Neural progenitor cell (in vitro differentiated cells): ENCODE measurements at regions not wholly inside any gene's neighbourhood (a gene's known extent, or its start where the extent isn't known, plus 50 kb on each side); places are given as distances from the start of the nearest gene placed in this dataset.

ENCODE experiments used
- DNase-seq: peaks from one replicate; pipeline ENCODE4 v3.0.0-alpha.2; 2016; ENCODE audit warnings: low spot score
- H2AFZ ChIP-seq: fragments of 200-600 bp; sonication (generic); replicated peaks from 2 replicates; pipeline ENCODE4 v1.6.1; 2016; ENCODE audit warnings: antibody characterized with exemption
- H3F3A ChIP-seq: fragments of 200-600 bp; sonication (generic); 2 replicates; pipeline ENCODE4 v1.6.1; 2016; ENCODE audit warnings: antibody characterized with exemption, low read depth
- H3K27ac ChIP-seq: fragments of 200-600 bp; sonication (generic); 2 replicates; pipeline ENCODE4 v1.5.1; 2016; ENCODE audit warnings: mild to moderate bottlenecking
- H3K27me3 ChIP-seq: fragments of 200-600 bp; sonication (generic); 2 replicates; pipeline ENCODE4 v1.6.1; 2016; ENCODE audit warnings: mild to moderate bottlenecking, moderate library complexity
- H3K36me3 ChIP-seq: fragments of 200-600 bp; sonication (generic); 2 replicates; pipeline ENCODE4 v1.5.1; 2016
- H3K4me1 ChIP-seq: fragments of 200-600 bp; sonication (generic); 2 replicates; pipeline ENCODE4 v1.6.1; 2016; ENCODE audit warnings: mixed run types
- H3K4me2 ChIP-seq: fragments of 200-600 bp; sonication (generic); 2 replicates; pipeline ENCODE4 v1.6.1; 2016
- H3K4me3 ChIP-seq: fragments of 200-600 bp; sonication (generic); 2 replicates; pipeline ENCODE4 v1.5.1; 2016
- H3K79me2 ChIP-seq: fragments of 200-600 bp; sonication (generic); 2 replicates; pipeline ENCODE4 v1.6.1; 2016; ENCODE audit warnings: low read depth
- H3K9ac ChIP-seq: fragments of 200-600 bp; sonication (generic); 2 replicates; pipeline ENCODE4 v1.6.1; 2016
- H3K9me3 ChIP-seq: fragments of 200-600 bp; sonication (generic); 2 replicates; pipeline ENCODE4 v1.5.1; 2016; ENCODE audit warnings: low read depth
- H4K20me1 ChIP-seq: fragments of 200-600 bp; sonication (generic); 2 replicates; pipeline ENCODE4 v1.6.1; 2016; ENCODE audit warnings: low read depth
- H3K27ac Mint-ChIP-seq: 3 replicates; pipeline ENCODE4 v1.8.0; 2021; ENCODE audit warnings: mixed read lengths
- H3K27me3 Mint-ChIP-seq: 2 replicates; pipeline ENCODE4 v1.8.0; 2022; ENCODE audit warnings: low read depth, mild to moderate bottlenecking, inconsistent platforms, moderate library complexity, mixed read lengths; ENCODE audit not compliant: insufficient read depth
- H3K36me3 Mint-ChIP-seq: 3 replicates; pipeline ENCODE4 v1.8.0; 2021; ENCODE audit warnings: mixed read lengths
- H3K4me1 Mint-ChIP-seq: 3 replicates; pipeline ENCODE4 v1.8.0; 2021; ENCODE audit warnings: mixed read lengths
- H3K4me3 Mint-ChIP-seq: 3 replicates; pipeline ENCODE4 v1.8.0; 2021; ENCODE audit warnings: mild to moderate bottlenecking, moderate library complexity, mixed read lengths
- H3K9me3 Mint-ChIP-seq: 3 replicates; pipeline ENCODE4 v1.8.0; 2020; ENCODE audit warnings: mixed read lengths
- CTCF ChIP-seq: fragments of 200-600 bp; sonication (generic); IDR thresholded peaks from 2 replicates; pipeline ENCODE4 v1.5.1; 2017; ENCODE audit warnings: antibody characterized with exemption, mild to moderate bottlenecking
- EZH2 ChIP-seq: fragments of 200-600 bp; sonication (generic); IDR thresholded peaks from 2 replicates; pipeline ENCODE4 v1.6.1; 2017; ENCODE audit warnings: antibody characterized with exemption, mild to moderate bottlenecking, moderate library complexity
- EZH2phosphoT487 ChIP-seq: fragments of 200-600 bp; sonication (generic); IDR thresholded peaks from 2 replicates; pipeline ENCODE4 v1.6.1; 2017; ENCODE audit warnings: antibody characterized with exemption

GRCh38 chr1:229726061-229726460 is 100.0 kb downstream of the URB2 start:
- H3F3A ChIP-seq = no peaks in the 10 kb centered on the region
- no peak for TF ChIP-seq CTCF
- Mint-ChIP-seq H3K4me1 (peaks cover 20% of the 10 kb centered on the region), H3K27ac (no peak overlapping the region), H3K27me3 (peaks cover 9% of the 10 kb centered on the region), H3K4me3 (no peak overlapping the region), H3K9me3 (peaks cover 11% of the 10 kb centered on the region), H3K36me3 (no peaks in the 10 kb centered on the region)
- no peak overlapping the region for H3K4me3 ChIP-seq
- no peaks in the 10 kb centered on the region for H3K27me3 ChIP-seq
- DNase-seq = no peak
- H3K4me2 ChIP-seq = no peak overlapping the region
- no peak overlapping the region for H3K27ac ChIP-seq
- peaks cover 7% of the 10 kb centered on the region for H3K36me3 ChIP-seq
- no peak overlapping the region for H3K9ac ChIP-seq
- H2AFZ ChIP-seq = no peak overlapping the region
- H4K20me1 ChIP-seq = no peaks in the 10 kb centered on the region
- H3K79me2 ChIP-seq = no peaks in the 10 kb centered on the region
- peaks cover 11% of the 10 kb centered on the region for H3K4me1 ChIP-seq
- H3K9me3 ChIP-seq = no peaks in the 10 kb centered on the region

GRCh38 chr1:229729916-229730315 is 103.9 kb downstream of the URB2 start:
- Histone ChIP-seq H3K27ac (no peak overlapping the region), H3F3A (no peaks in the 10 kb centered on the region), H3K79me2 (no peaks in the 10 kb centered on the region), H4K20me1 (no peaks in the 10 kb centered on the region), H3K36me3 (no peaks in the 10 kb centered on the region), H2AFZ (no peak overlapping the region), H3K4me2 (no peak overlapping the region), H3K4me1 (peaks cover 27% of the 10 kb centered on the region), H3K27me3 (no peaks in the 10 kb centered on the region), H3K9me3 (no peaks in the 10 kb centered on the region), H3K9ac (no peak overlapping the region), H3K4me3 (no peak overlapping the region)
- Mint-ChIP-seq H3K27ac (peak overlapping the region; percentile 47), H3K36me3 (no peaks in the 10 kb centered on the region), H3K4me3 (no peak overlapping the region), H3K4me1 (peaks cover 20% of the 10 kb centered on the region), H3K27me3 (peaks cover 9% of the 10 kb centered on the region), H3K9me3 (peaks cover 4% of the 10 kb centered on the region)
- no peak for TF ChIP-seq EZH2
- DNase-seq = no peak

GRCh38 chr1:229730573-229730972 is 104.5 kb downstream of the URB2 start:
- Histone ChIP-seq H3K4me1 (peaks cover 27% of the 10 kb centered on the region), H3K27ac (no peak overlapping the region), H3K9me3 (no peaks in the 10 kb centered on the region), H4K20me1 (no peaks in the 10 kb centered on the region), H3K79me2 (no peaks in the 10 kb centered on the region), H3K27me3 (no peaks in the 10 kb centered on the region), H3F3A (no peaks in the 10 kb centered on the region), H2AFZ (no peak overlapping the region), H3K36me3 (no peaks in the 10 kb centered on the region), H3K4me3 (no peak overlapping the region), H3K4me2 (no peak overlapping the region), H3K9ac (no peak overlapping the region)
- Mint-ChIP-seq H3K27ac (no peak overlapping the region), H3K36me3 (no peaks in the 10 kb centered on the region), H3K4me1 (peaks cover 20% of the 10 kb centered on the region), H3K9me3 (peaks cover 4% of the 10 kb centered on the region), H3K27me3 (peaks cover 9% of the 10 kb centered on the region), H3K4me3 (no peak overlapping the region)
- TF ChIP-seq EZH2phosphoT487 = no peak
- TF ChIP-seq CTCF = no peak
- TF ChIP-seq EZH2 = no peak
- no peak for DNase-seq

- Histone ChIP-seq H3K4me3 (no peak overlapping the region), H3K27me3 (no peaks in the 10 kb centered on the region), H3K79me2 (no peaks in the 10 kb centered on the region), H3K4me2 (no peak overlapping the region), H3K9me3 (no peaks in the 10 kb centered on the region), H3K36me3 (no peaks in the 10 kb centered on the region), H3K27ac (no peak overlapping the region), H3F3A (no peaks in the 10 kb centered on the region), H3K9ac (no peak overlapping the region), H4K20me1 (no peaks in the 10 kb centered on the region), H2AFZ (no peak overlapping the region), H3K4me1 (peaks cover 19% of the 10 kb centered on the region)
- H3K4me1 Mint-ChIP-seq = peaks cover 8% of the 10 kb centered on the region
- peaks cover 9% of the 10 kb centered on the region for H3K27me3 Mint-ChIP-seq
- peaks cover 11% of the 10 kb centered on the region for H3K9me3 Mint-ChIP-seq
- TF ChIP-seq CTCF = no peak
- no peak for TF ChIP-seq EZH2phosphoT487
- no peak for TF ChIP-seq EZH2
- H3K4me3 Mint-ChIP-seq = no peak overlapping the region
- H3K27ac Mint-ChIP-seq = no peak overlapping the region
- no peaks in the 10 kb centered on the region for H3K36me3 Mint-ChIP-seq
- DNase-seq = no peak
Observed at GRCh38 chr1:229732061-229732460, 106.0 kb downstream of the URB2 start.
